HEK293 (cell line): ENCODE measurements at regions not wholly inside any gene's neighbourhood (a gene's known extent, or its start where the extent isn't known, plus 50 kb on each side); places are given as distances from the start of the nearest gene placed in this dataset.

Experiments used
- CTCF ChIA-PET: fragments of 350-600 bp; formaldehyde crosslinking; extraction: SDS; loops from one replicate; lab custom pipeline; 2021; ENCODE audit warnings: antibody characterized with exemption; lab: Yijun Ruan, JAX
- POLR2A ChIA-PET: fragments of 300-600 bp; formaldehyde crosslinking; extraction: SDS; loops from one replicate; lab custom pipeline; 2020; ENCODE audit warnings: antibody characterized with exemption, inconsistent platforms; lab: Yijun Ruan, JAX
- H3K27ac ChIP-seq: fragments of 200-500 bp; sonication (Bioruptor generic); 2 replicates; pipeline ENCODE4 v1.5.1; 2014; ENCODE audit warnings: low read depth, low read length, control low read depth, inconsistent platforms; ENCODE audit errors: extremely low read depth
- H3K36me3 ChIP-seq, 2 experiments: fragments of 200-500 bp in 1 of 2; sonication (Bioruptor generic) in 1 of 2; 1 replicate in 1 of 2; 2 replicates in 1 of 2; pipeline ENCODE4 v1.5.1; 2014 to 2017; ENCODE audit warnings: inconsistent platforms in 2 of 2, low read length in 2 of 2; ENCODE audit not compliant: control insufficient read depth in 2 of 2, insufficient read depth in 1 of 2
- H3K4me1 ChIP-seq: fragments of 200-500 bp; sonication (Bioruptor generic); 2 replicates; pipeline ENCODE4 v1.5.1; 2014; ENCODE audit warnings: mild to moderate bottlenecking, low read length, inconsistent platforms; ENCODE audit not compliant: control insufficient read depth, insufficient read depth
- H3K4me3 ChIP-seq: 2 replicates; pipeline ENCODE4 v1.5.1; 2011; ENCODE audit warnings: low read depth, mild to moderate bottlenecking, control low read depth, low read length, moderate library complexity
- H3K9me3 ChIP-seq: fragments of 200-500 bp; sonication (Bioruptor generic); 2 replicates; pipeline ENCODE4 v1.5.1; 2014; ENCODE audit warnings: low read depth, low read length, inconsistent platforms; ENCODE audit not compliant: control insufficient read depth, insufficient read depth
- ELK4 ChIP-seq: IDR thresholded peaks from 2 replicates; pipeline ENCODE4 v1.6.1; 2011; ENCODE audit warnings: mild to moderate bottlenecking, low read depth, low read length, borderline replicate concordance
- HIC1 ChIP-seq: fragments of 450-650 bp; formaldehyde crosslinking; IDR thresholded peaks from 2 replicates; pipeline ENCODE4 v1.5.1; 2016; ENCODE audit warnings: missing biosample characterization, missing genetic modification characterization
- KLF9 ChIP-seq: fragments of 450-650 bp; formaldehyde crosslinking; IDR thresholded peaks from 2 replicates; pipeline ENCODE4 v1.5.1; 2016; ENCODE audit warnings: missing biosample characterization, missing genetic modification characterization, low read depth
- MZF1 ChIP-seq: fragments of 450-650 bp; formaldehyde crosslinking; IDR thresholded peaks from 2 replicates; pipeline ENCODE4 v1.5.1; 2017; ENCODE audit warnings: missing biosample characterization, missing genetic modification characterization, borderline replicate concordance
- PRDM1 ChIP-seq: fragments of 450-650 bp; formaldehyde crosslinking; IDR thresholded peaks from 2 replicates; pipeline ENCODE4; 2016; ENCODE audit warnings: missing biosample characterization, missing genetic modification characterization
- SCRT1 ChIP-seq: fragments of 450-650 bp; formaldehyde crosslinking; IDR thresholded peaks from 2 replicates; pipeline ENCODE4 v1.5.1; 2016; ENCODE audit warnings: missing biosample characterization, missing genetic modification characterization, borderline replicate concordance
- SETDB1 ChIP-seq: IDR thresholded peaks from one replicate; pipeline ENCODE4 v1.6.1; 2017; ENCODE audit warnings: mild to moderate bottlenecking, low read length, moderate library complexity, mixed read lengths; ENCODE audit not compliant: insufficient read length
- TRIM28 ChIP-seq: IDR thresholded peaks from 2 replicates; pipeline ENCODE4 v1.6.1; 2011; ENCODE audit warnings: low read length, control low read depth, borderline replicate concordance
- WT1 ChIP-seq: fragments of 450-650 bp; formaldehyde crosslinking; IDR thresholded peaks from 2 replicates; pipeline ENCODE4 v1.5.1; 2016; ENCODE audit warnings: missing biosample characterization, missing genetic modification characterization
- ZBTB1 ChIP-seq: fragments of 450-650 bp; formaldehyde crosslinking; IDR thresholded peaks from 2 replicates; pipeline ENCODE4 v1.5.1; 2016; ENCODE audit warnings: missing biosample characterization, missing genetic modification characterization
- ZNF16 ChIP-seq: fragments of 450-650 bp; formaldehyde crosslinking; IDR thresholded peaks from 2 replicates; pipeline ENCODE4 v1.5.1; 2016; ENCODE audit warnings: low read depth, missing biosample characterization, missing genetic modification characterization
- ZNF175 ChIP-seq: fragments of 450-650 bp; formaldehyde crosslinking; IDR thresholded peaks from 2 replicates; pipeline ENCODE4 v1.5.1; 2016; ENCODE audit warnings: missing biosample characterization, missing genetic modification characterization
- ZNF433 ChIP-seq: fragments of 450-650 bp; formaldehyde crosslinking; IDR thresholded peaks from 2 replicates; pipeline ENCODE4 v1.5.1; 2016; ENCODE audit warnings: missing biosample characterization, missing genetic modification characterization, low read depth
- ZNF48 ChIP-seq: fragments of 450-650 bp; formaldehyde crosslinking; IDR thresholded peaks from 2 replicates; pipeline ENCODE4 v1.5.1; 2016; ENCODE audit warnings: missing biosample characterization, missing genetic modification characterization
- ZNF501 ChIP-seq: fragments of 450-650 bp; formaldehyde crosslinking; IDR thresholded peaks from 2 replicates; pipeline ENCODE4 v1.5.1; 2016; ENCODE audit warnings: missing biosample characterization, missing genetic modification characterization
- ZNF510 ChIP-seq: fragments of 450-650 bp; formaldehyde crosslinking; IDR thresholded peaks from 2 replicates; pipeline ENCODE4 v1.5.1; 2018; ENCODE audit warnings: mild to moderate bottlenecking, missing genetic modification characterization, missing biosample characterization; ENCODE audit not compliant: insufficient replicate concordance
- ZNF561 ChIP-seq: fragments of 450-650 bp; IDR thresholded peaks from 2 replicates; pipeline ENCODE4 v1.5.1; 2018; ENCODE audit warnings: missing biosample characterization, missing genetic modification characterization, borderline replicate concordance
- ZNF621 ChIP-seq: fragments of 450-650 bp; formaldehyde crosslinking; IDR thresholded peaks from 2 replicates; pipeline ENCODE4 v1.5.1; 2017; ENCODE audit warnings: missing biosample characterization, missing genetic modification characterization
- TF ChIP-seq, protein P1 (sequence below): fragments of 450-650 bp; formaldehyde crosslinking; IDR thresholded peaks from 2 replicates; pipeline ENCODE4 v1.5.1; 2016; ENCODE audit warnings: missing biosample characterization, missing genetic modification characterization, borderline replicate concordance

DNA sequence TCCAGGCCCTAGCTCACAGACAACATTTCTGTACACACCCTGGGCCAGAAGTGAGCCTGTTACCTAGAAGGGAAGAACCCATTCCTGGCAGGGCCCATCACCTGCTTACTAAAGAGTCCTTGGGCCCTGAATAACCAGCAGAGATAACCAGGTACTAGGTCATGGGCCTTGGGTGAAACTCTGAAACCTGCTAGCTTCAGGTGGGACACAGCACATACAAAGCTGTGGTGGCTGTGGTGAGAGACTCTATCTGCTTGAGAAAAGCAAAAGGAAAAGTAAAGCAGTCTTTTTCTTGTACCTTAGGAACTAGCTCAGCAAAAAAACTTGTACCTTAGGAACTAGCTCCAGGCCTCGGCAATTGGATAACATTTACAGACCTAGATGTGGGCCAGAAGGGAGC, 1895.9 kb upstream of the PCDH20 start (continued):
- no peak for TF ChIP-seq HIC1
- TF ChIP-seq ZNF175 (tag by site-specific recombination): no peak
- TF ChIP-seq, protein P1, sequence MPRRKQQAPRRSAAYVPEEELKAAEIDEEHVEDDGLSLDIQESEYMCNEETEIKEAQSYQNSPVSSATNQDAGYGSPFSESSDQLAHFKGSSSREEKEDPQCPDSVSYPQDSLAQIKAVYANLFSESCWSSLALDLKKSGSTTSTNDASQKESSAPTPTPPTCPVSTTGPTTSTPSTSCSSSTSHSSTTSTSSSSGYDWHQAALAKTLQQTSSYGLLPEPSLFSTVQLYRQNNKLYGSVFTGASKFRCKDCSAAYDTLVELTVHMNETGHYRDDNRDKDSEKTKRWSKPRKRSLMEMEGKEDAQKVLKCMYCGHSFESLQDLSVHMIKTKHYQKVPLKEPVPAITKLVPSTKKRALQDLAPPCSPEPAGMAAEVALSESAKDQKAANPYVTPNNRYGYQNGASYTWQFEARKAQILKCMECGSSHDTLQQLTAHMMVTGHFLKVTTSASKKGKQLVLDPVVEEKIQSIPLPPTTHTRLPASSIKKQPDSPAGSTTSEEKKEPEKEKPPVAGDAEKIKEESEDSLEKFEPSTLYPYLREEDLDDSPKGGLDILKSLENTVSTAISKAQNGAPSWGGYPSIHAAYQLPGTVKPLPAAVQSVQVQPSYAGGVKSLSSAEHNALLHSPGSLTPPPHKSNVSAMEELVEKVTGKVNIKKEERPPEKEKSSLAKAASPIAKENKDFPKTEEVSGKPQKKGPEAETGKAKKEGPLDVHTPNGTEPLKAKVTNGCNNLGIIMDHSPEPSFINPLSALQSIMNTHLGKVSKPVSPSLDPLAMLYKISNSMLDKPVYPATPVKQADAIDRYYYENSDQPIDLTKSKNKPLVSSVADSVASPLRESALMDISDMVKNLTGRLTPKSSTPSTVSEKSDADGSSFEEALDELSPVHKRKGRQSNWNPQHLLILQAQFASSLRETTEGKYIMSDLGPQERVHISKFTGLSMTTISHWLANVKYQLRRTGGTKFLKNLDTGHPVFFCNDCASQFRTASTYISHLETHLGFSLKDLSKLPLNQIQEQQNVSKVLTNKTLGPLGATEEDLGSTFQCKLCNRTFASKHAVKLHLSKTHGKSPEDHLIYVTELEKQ (tag by site-specific recombination): no peak
- TF ChIP-seq SCRT1 (tag by site-specific recombination): no peak
- no peak for TF ChIP-seq MZF1 (tag by site-specific recombination)
- TF ChIP-seq ZBTB1: no peak
- no peak for TF ChIP-seq PRDM1 (tag by site-specific recombination)
- TF ChIP-seq ZNF16 (tag by site-specific recombination): no peak
- TF ChIP-seq ZNF501 (tag by site-specific recombination): no peak

DNA sequence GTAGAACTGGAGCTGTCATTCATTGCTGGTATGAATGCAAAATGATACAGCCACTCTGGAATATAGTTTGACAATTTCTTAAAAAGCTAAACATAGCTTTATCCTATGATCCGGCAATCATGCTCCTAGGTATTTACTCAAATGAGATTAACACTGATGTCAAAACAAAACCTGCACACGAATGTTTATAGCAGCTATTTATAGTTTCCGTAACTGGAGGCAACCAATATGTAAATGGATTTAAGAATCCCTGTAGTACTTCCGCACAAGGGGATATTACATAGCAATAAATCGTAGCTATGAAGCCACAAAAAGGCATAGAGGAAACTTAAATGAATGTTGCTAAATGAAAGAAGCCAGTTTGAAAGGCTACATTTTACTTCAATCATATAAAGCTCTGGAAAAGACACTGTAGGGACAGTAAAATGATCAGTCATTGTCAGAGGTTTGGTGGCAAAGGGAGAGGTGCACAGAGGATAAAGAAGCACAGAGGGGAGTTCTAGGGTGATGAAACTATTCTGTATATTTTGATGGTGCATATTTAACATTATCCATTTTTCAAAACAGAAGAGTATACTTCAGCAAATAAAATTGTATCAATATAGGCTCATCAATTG, 1893.0 kb upstream of the PCDH20 start:
- TF ChIP-seq ZNF510 (tag by site-specific recombination) (no peak), SETDB1 (peak; percentile 70), TRIM28 (peak; percentile 97), ZNF16 (tag by site-specific recombination) (no peak)
- TF ChIP-seq, all 188 proteins: peak for 2
- Histone ChIP-seq H3K27ac (no peak overlapping the region), H3K9me3 (no peaks in the 10 kb centered on the region), H3K4me3 (no peak overlapping the region), H3K36me3 (no peaks in the 10 kb centered on the region), H3K4me1 (no peaks in the 10 kb centered on the region)
- POLR2A ChIA-PET: no interaction called here
- CTCF ChIA-PET: no interaction called here

- CTCF ChIA-PET: no interaction called here
- no peak overlapping the region for H3K27ac ChIP-seq
- H3K36me3 ChIP-seq: no peaks in the 10 kb centered on the region
- no peaks in the 10 kb centered on the region for H3K4me1 ChIP-seq
- H3K4me3 ChIP-seq: no peak overlapping the region
- TF ChIP-seq ZNF433 (tag by site-specific recombination) (no peak), WT1 (tag by site-specific recombination) (no peak), ELK4 (0 out of 2 replicates have a peak, but pooled peaks have one; percentile 65), ZNF621 (tag by site-specific recombination) (no peak), ZNF48 (tag by site-specific recombination) (no peak), KLF9 (tag by site-specific recombination) (no peak), ZNF561 (no peak)
- TF ChIP-seq, all 188 proteins: peak for 1
- no peaks in the 10 kb centered on the region for H3K9me3 ChIP-seq
- POLR2A ChIA-PET: no interaction called here
These were observed 1891.6 kb upstream of the PCDH20 start for GRCh38 chr13:63307228-63307627.
